Effector memory CD8-positive, alpha-beta T cell (primary cell): ENCODE measurements at regions not wholly inside any gene's neighbourhood (a gene's known extent, or its start where the extent isn't known, plus 50 kb on each side); places are given as distances from the start of the nearest gene placed in this dataset.

Source experiments
- ATAC-seq: fragments of 150-1000 bp; cut with Tn5 transposase; replicated peaks from 2 replicates; pipeline ENCODE4 v1.10.0; 2021; ENCODE audit warnings: mild to moderate bottlenecking, moderate library complexity
- DNase-seq, 3 experiments: peaks; one replicate each; pipeline ENCODE4 v3.0.0; 2021
- H3K27ac Mint-ChIP-seq, 2 donors: one replicate each; pipeline ENCODE4 v1.8.0; 2022; ENCODE audit warnings: mild to moderate bottlenecking in 2 of 2, mixed read lengths in 2 of 2, moderate library complexity in 2 of 2
- H3K27me3 Mint-ChIP-seq, 2 donors: one replicate each; pipeline ENCODE4 v1.8.0; 2022; ENCODE audit warnings: mixed read lengths in 2 of 2
- H3K36me3 Mint-ChIP-seq: one replicate; pipeline ENCODE4 v1.8.0; 2022; ENCODE audit warnings: mild to moderate bottlenecking, moderate library complexity, mixed read lengths; ENCODE audit not compliant: insufficient read depth
- H3K4me1 Mint-ChIP-seq, 2 donors: one replicate each; pipeline ENCODE4 v1.8.0; 2022; ENCODE audit warnings: low read depth in 2 of 2, mixed read lengths in 2 of 2
- H3K4me3 Mint-ChIP-seq, 2 donors: one replicate each; pipeline ENCODE4 v1.8.0; 2022; ENCODE audit warnings: mild to moderate bottlenecking in 2 of 2, mixed read lengths in 2 of 2, moderate library complexity in 2 of 2
- H3K9me3 Mint-ChIP-seq, 2 donors: one replicate each; pipeline ENCODE4 v1.8.0; 2022; ENCODE audit warnings: mixed read lengths in 2 of 2

- DNase-seq (no peak), ATAC-seq (no peak)
- H3K27ac Mint-ChIP-seq, result no peak overlapping the region
- H3K27me3 Mint-ChIP-seq, result peaks cover 39 to 76% of the 10 kb centered on the region in 2 donors
- H3K4me1 Mint-ChIP-seq, result peaks cover 3 to 8% of the 10 kb centered on the region in 2 donors
- no peaks in the 10 kb centered on the region for H3K9me3 Mint-ChIP-seq
- H3K36me3 Mint-ChIP-seq, result peaks cover 4% of the 10 kb centered on the region
- H3K4me3 Mint-ChIP-seq, result no peak overlapping the region
Observed at GRCh38 chr15:99503411-99503810, 62.4 kb upstream of the MEF2A start.

GRCh38 chr15:99504071-99504822 lies 61.5 kb upstream of the MEF2A start:
- Mint-ChIP-seq H3K4me3 (no peak overlapping the region), H3K4me1 (peaks cover 3 to 8% of the 10 kb centered on the region in 2 donors), H3K27ac (no peak overlapping the region), H3K27me3 (peaks cover 37 to 71% of the 10 kb centered on the region in 2 donors), H3K36me3 (peaks cover 4% of the 10 kb centered on the region), H3K9me3 (no peaks in the 10 kb centered on the region)
- ATAC-seq, result no peak
- DNase-seq, result no peak

- Mint-ChIP-seq H3K36me3 (peaks cover 3% of the 10 kb centered on the region), H3K4me3 (no peak overlapping the region), H3K27ac (no peak overlapping the region), H3K4me1 (peaks cover 7 to 8% of the 10 kb centered on the region in 2 donors), H3K9me3 (no peaks in the 10 kb centered on the region), H3K27me3 (peaks cover 37 to 73% of the 10 kb centered on the region in 2 donors)
- DNase-seq (no peak), ATAC-seq (peak; percentile 22)
Observed at GRCh38 chr15:99504823-99505551, 60.8 kb upstream of the MEF2A start.

GRCh38 chr15:99506399-99506798 lies 59.4 kb upstream of the MEF2A start:
- ATAC-seq (no peak), DNase-seq (no peak)
- H3K27ac Mint-ChIP-seq, result no peak overlapping the region
- H3K27me3 Mint-ChIP-seq, result peaks cover 29 to 59% of the 10 kb centered on the region in 2 donors
- H3K9me3 Mint-ChIP-seq, result no peaks in the 10 kb centered on the region
- no peak overlapping the region for H3K4me3 Mint-ChIP-seq
- peaks cover 7 to 8% of the 10 kb centered on the region in 2 donors for H3K4me1 Mint-ChIP-seq
- no peaks in the 10 kb centered on the region for H3K36me3 Mint-ChIP-seq

- ATAC-seq, result no peak
- H3K4me3 Mint-ChIP-seq, result no peak overlapping the region
- peaks cover 7 to 8% of the 10 kb centered on the region in 2 donors for H3K4me1 Mint-ChIP-seq
- H3K27ac Mint-ChIP-seq, result no peak overlapping the region
- no peaks in the 10 kb centered on the region for H3K36me3 Mint-ChIP-seq
- peaks cover 24 to 54% of the 10 kb centered on the region in 2 donors for H3K27me3 Mint-ChIP-seq
- no peak for DNase-seq
- no peaks in the 10 kb centered on the region for H3K9me3 Mint-ChIP-seq
Observed at GRCh38 chr15:99507016-99507503, 58.7 kb upstream of the MEF2A start.

- H3K4me1 Mint-ChIP-seq, result peaks cover 5 to 7% of the 10 kb centered on the region in 2 donors
- H3K4me3 Mint-ChIP-seq, result no peak overlapping the region
Observed at GRCh38 chr15:99507504-99508310, 58.1 kb upstream of the MEF2A start.

GRCh38 chr15:99508311-99508645 lies 57.5 kb upstream of the MEF2A start:
- Mint-ChIP-seq H3K4me3 (no peak overlapping the region), H3K36me3 (no peaks in the 10 kb centered on the region), H3K27ac (no peak overlapping the region), H3K27me3 (peaks cover 16 to 42% of the 10 kb centered on the region in 2 donors), H3K4me1 (peaks cover 5 to 7% of the 10 kb centered on the region in 2 donors), H3K9me3 (no peaks in the 10 kb centered on the region)
- ATAC-seq, result no peak
- DNase-seq, result no peak

More at GRCh38 chr15:99507504-99508310, 58.1 kb upstream of the MEF2A start:
- H3K27ac Mint-ChIP-seq, result no peak overlapping the region
- H3K27me3 Mint-ChIP-seq, result peaks cover 18 to 47% of the 10 kb centered on the region in 2 donors
- H3K9me3 Mint-ChIP-seq, result no peaks in the 10 kb centered on the region
- ATAC-seq, result peak; percentile 27
- H3K36me3 Mint-ChIP-seq, result no peaks in the 10 kb centered on the region
- no peak for DNase-seq

GRCh38 chr15:99508852-99509251 lies 56.9 kb upstream of the MEF2A start:
- DNase-seq (no peak), ATAC-seq (no peak)
- Mint-ChIP-seq H3K27me3 (peaks cover 13 to 37% of the 10 kb centered on the region in 2 donors), H3K36me3 (no peaks in the 10 kb centered on the region), H3K9me3 (no peaks in the 10 kb centered on the region), H3K27ac (no peak overlapping the region), H3K4me1 (peaks cover 5 to 7% of the 10 kb centered on the region in 2 donors), H3K4me3 (no peak overlapping the region)

- no peak for ATAC-seq
- Mint-ChIP-seq H3K36me3 (peaks cover 3% of the 10 kb centered on the region), H3K4me3 (no peak overlapping the region), H3K9me3 (no peaks in the 10 kb centered on the region), H3K27ac (no peak overlapping the region), H3K4me1 (peaks cover 0 to 4% of the 10 kb centered on the region in 2 donors), H3K27me3 (peaks cover 3 to 34% of the 10 kb centered on the region in 2 donors)
- no peak for DNase-seq
Observed at GRCh38 chr15:99509686-99510461, 55.9 kb upstream of the MEF2A start.

GRCh38 chr15:99511531-99511865 lies 54.3 kb upstream of the MEF2A start:
- peaks cover 3% of the 10 kb centered on the region for H3K36me3 Mint-ChIP-seq
- H3K9me3 Mint-ChIP-seq, result no peaks in the 10 kb centered on the region
- ATAC-seq, result no peak
- DNase-seq, result no peak
- peaks cover 0 to 4% of the 10 kb centered on the region in 2 donors for H3K4me1 Mint-ChIP-seq
- no peak overlapping the region for H3K27ac Mint-ChIP-seq
- H3K27me3 Mint-ChIP-seq, result peaks cover 0 to 23% of the 10 kb centered on the region in 2 donors
- H3K4me3 Mint-ChIP-seq, result no peak overlapping the region

- Mint-ChIP-seq H3K9me3 (no peaks in the 10 kb centered on the region), H3K27ac (no peak overlapping the region), H3K4me3 (no peak overlapping the region), H3K36me3 (peaks cover 3% of the 10 kb centered on the region), H3K27me3 (peaks cover 0 to 18% of the 10 kb centered on the region in 2 donors), H3K4me1 (peaks cover 0 to 4% of the 10 kb centered on the region in 2 donors)
- DNase-seq (no peak), ATAC-seq (no peak)
Observed at GRCh38 chr15:99511866-99512661, 53.7 kb upstream of the MEF2A start.

- Mint-ChIP-seq H3K36me3 (peaks cover 3% of the 10 kb centered on the region), H3K27ac (no peak overlapping the region), H3K9me3 (no peaks in the 10 kb centered on the region), H3K27me3 (peaks cover 6 to 14% of the 10 kb centered on the region in 2 donors), H3K4me1 (peaks cover 0 to 4% of the 10 kb centered on the region in 2 donors), H3K4me3 (no peak overlapping the region)
- ATAC-seq (no peak), DNase-seq (no peak)
Observed at GRCh38 chr15:99514306-99514705, 51.5 kb upstream of the MEF2A start.
